ENCODE measurements at regions not wholly inside any gene's neighbourhood (a gene's known extent, or its start where the extent isn't known, plus 50 kb on each side); places are given as distances from the start of the nearest gene placed in this dataset.

- Histone ChIP-seq H3K27me3 (ENCODE audit: control insufficient read depth in 2 of 2, insufficient read depth in 2 of 2, low read length in 2 of 2) (no peaks in the 10 kb centered on the region), H3K4me2 (replicated peaks; ENCODE audit: extremely low read depth, low read length, poor library complexity, severe bottlenecking) (no peak overlapping the region), H3K36me3 (replicated peaks in 1 of 2; ENCODE audit: control insufficient read depth in 1 of 2, insufficient read depth in 2 of 2, low read length in 2 of 2) (no peaks in the 10 kb centered on the region), H2AFZ (ENCODE audit: insufficient read depth, low read depth, low read length, poor library complexity, severe bottlenecking) (no peak overlapping the region), H3K4me1 (ENCODE audit: control insufficient read depth in 1 of 2, insufficient read depth in 2 of 2, low read length in 2 of 2) (peaks cover 0 to 5% of the 10 kb centered on the region in 2 donors), H3K4me3 (replicated peaks in 1 of 3; ENCODE audit: low read depth in 2 of 3, low read length in 3 of 3) (no peak overlapping the region), H3K9me3 (replicated peaks in 1 of 2; ENCODE audit: control insufficient read depth in 1 of 2, insufficient read depth in 1 of 2, low read length in 2 of 2) (no peaks in the 10 kb centered on the region), H4K20me1 (ENCODE audit: insufficient read depth, low read length) (no peaks in the 10 kb centered on the region), H3K9ac (ENCODE audit: insufficient read depth, low read length, poor library complexity, severe bottlenecking) (no peak overlapping the region), H3K27ac (ENCODE audit: low read depth in 1 of 2, low read length in 2 of 2) (no peak overlapping the region), H3K79me2 (ENCODE audit: insufficient read depth, low read length) (no peaks in the 10 kb centered on the region)
- Mint-ChIP-seq H3K4me1 (peaks cover 7% of the 10 kb centered on the region), H3K9me3 (peaks cover 0 to 7% (median 4%) of the 10 kb centered on the region in 7 donors), H3K36me3 (no peaks in the 10 kb centered on the region), H3K27ac (no peak overlapping the region), H3K27me3 (ENCODE audit: low read depth in 3 of 3) (no peaks in the 10 kb centered on the region), H3K4me3 (no peak overlapping the region)
- WGBS (ENCODE audit: insufficient coverage), result no CpG with 5 or more reads among the region's 1 CpG
- DNase-seq, result no peak
- intact Hi-C loops (cut with micrococcal nuclease), result no loop called here
- no peak for TF ChIP-seq CTCF (IDR thresholded peaks at IDR 0.05)
Measured at GRCh38 chr1:78432016-78432415, 58.8 kb upstream of the PTGFR start.

GRCh38 chr1:78434351-78434750 is 56.4 kb upstream of the PTGFR start:
- intact Hi-C loops (cut with micrococcal nuclease), result no loop called here
- no peak overlapping the region for H3K4me2 ChIP-seq (replicated peaks; ENCODE audit: extremely low read depth, low read length, poor library complexity, severe bottlenecking)
- H4K20me1 ChIP-seq (ENCODE audit: insufficient read depth, low read length), result no peaks in the 10 kb centered on the region
- Mint-ChIP-seq H3K27me3 (ENCODE audit: low read depth in 3 of 3) (no peaks in the 10 kb centered on the region), H3K4me3 (no peak overlapping the region), H3K27ac (no peak overlapping the region), H3K36me3 (no peaks in the 10 kb centered on the region), H3K9me3 (peaks cover 0 to 11% (median 4%) of the 10 kb centered on the region in 7 donors), H3K4me1 (no peaks in the 10 kb centered on the region)
- no peaks in the 10 kb centered on the region for H3K4me1 ChIP-seq (ENCODE audit: control insufficient read depth in 1 of 2, insufficient read depth in 2 of 2, low read length in 2 of 2)
- H3K79me2 ChIP-seq (ENCODE audit: insufficient read depth, low read length), result no peaks in the 10 kb centered on the region
- TF ChIP-seq CTCF (IDR thresholded peaks at IDR 0.05), result no peak
- no peaks in the 10 kb centered on the region for H3K27me3 ChIP-seq (ENCODE audit: control insufficient read depth in 2 of 2, insufficient read depth in 2 of 2, low read length in 2 of 2)
- no peaks in the 10 kb centered on the region for H3K36me3 ChIP-seq (replicated peaks in 1 of 2; ENCODE audit: control insufficient read depth in 1 of 2, insufficient read depth in 2 of 2, low read length in 2 of 2)
- H3K9ac ChIP-seq (ENCODE audit: insufficient read depth, low read length, poor library complexity, severe bottlenecking), result no peak overlapping the region
- 94% methylated on average over 2 of the region's 2 CpGs for WGBS (ENCODE audit: insufficient coverage)
- H3K9me3 ChIP-seq (replicated peaks in 1 of 2; ENCODE audit: control insufficient read depth in 1 of 2, insufficient read depth in 1 of 2, low read length in 2 of 2), result peaks cover 0 to 3% of the 10 kb centered on the region in 2 donors
- H2AFZ ChIP-seq (ENCODE audit: insufficient read depth, low read depth, low read length, poor library complexity, severe bottlenecking), result no peak overlapping the region
- no peak overlapping the region for H3K4me3 ChIP-seq (replicated peaks in 1 of 3; ENCODE audit: low read depth in 2 of 3, low read length in 3 of 3)
- no peak overlapping the region for H3K27ac ChIP-seq (ENCODE audit: low read depth in 1 of 2, low read length in 2 of 2)
- DNase-seq, result no peak

Measured in CD14-positive monocyte (primary cell).